Upper lobe of left lung (tissue), 6 donors: ENCODE measurements at regions not wholly inside any gene's neighbourhood (a gene's known extent, or its start where the extent isn't known, plus 50 kb on each side); places are given as distances from the start of the nearest gene placed in this dataset.

Experiments used
- ATAC-seq, 2 donors: fragments of 200-7000 bp; cut with Tn5 transposase; one replicate each; pipeline ENCODE4 v1.9.1; 2022; ENCODE audit warnings: mild to moderate bottlenecking in 2 of 2, moderate library complexity in 2 of 2; ENCODE audit not compliant: low FRiP score in 2 of 2
- DNase-seq, 2 donors: peaks; one replicate each; pipeline ENCODE4 v3.0.0-alpha.2; 2019 to 2020
- H3K27ac ChIP-seq, 4 donors: fragments of 200-600 bp; sonication (generic); one replicate each; pipeline ENCODE4 v1.5.1; 2016 to 2019
- H3K27me3 ChIP-seq, 4 donors: fragments of 200-600 bp; sonication (generic); one replicate each; pipeline ENCODE4 v1.5.1; 2017 to 2019
- H3K36me3 ChIP-seq, 4 donors: fragments of 200-600 bp; sonication (generic); one replicate each; pipeline ENCODE4 v1.5.1; 2016 to 2019
- H3K4me1 ChIP-seq, 4 donors: fragments of 200-600 bp; sonication (generic); one replicate each; pipeline ENCODE4 v1.5.1; 2018 to 2019
- H3K4me3 ChIP-seq, 4 donors: fragments of 200-600 bp; sonication (generic); one replicate each; pipeline ENCODE4 v1.5.1; 2017 to 2019; ENCODE audit warnings: mild to moderate bottlenecking in 2 of 4, moderate library complexity in 1 of 4
- H3K9me3 ChIP-seq, 4 donors: fragments of 200-600 bp; sonication (generic); one replicate each; pipeline ENCODE4 v1.5.1; 2018 to 2019
- CTCF ChIP-seq, 6 experiments: fragments of 450-650 bp in 4 of 6; fragments of 200-600 bp in 2 of 6; sonication (generic) in 2 of 6; IDR thresholded peaks; one replicate each; pipeline ENCODE4 v1.5.1; 2016 to 2019; ENCODE audit warnings: antibody characterized with exemption in 6 of 6
- EP300 ChIP-seq, 4 donors: sonication (generic); formaldehyde crosslinking; IDR thresholded peaks; one replicate each; pipeline ENCODE4 v1.5.1; 2017; ENCODE audit warnings: antibody characterized with exemption in 4 of 4, control low read depth in 2 of 4
- POLR2A ChIP-seq, 4 donors: fragments of 450-650 bp; IDR thresholded peaks; one replicate each; pipeline ENCODE4 v1.5.1; 2016 to 2017; ENCODE audit warnings: antibody characterized with exemption in 4 of 4, mild to moderate bottlenecking in 2 of 4
- POLR2AphosphoS5 ChIP-seq, 2 donors: sonication (generic); formaldehyde crosslinking; IDR thresholded peaks; one replicate each; pipeline ENCODE4 v1.5.1; 2017; ENCODE audit warnings: antibody characterized with exemption in 2 of 2
- WGBS, 2 donors: methylation state at CpG; one replicate each; pipeline ENCODE4 v1.1.5; 2017 to 2018; 5-methylcytosine and 5-hydroxymethylcytosine counted together
- donor health status: DM: no; HTN: no; CAD: no; lungs with moderate emphysema.
- donor health status: DM: no; HTN: yes; CAD: no; lungs with severe emphysema.

GRCh38 chr12:43169115-43169681, 382.8 kb downstream of the ADAMTS20 start:
- no peaks in the 10 kb centered on the region for H3K9me3 ChIP-seq
- H3K4me3 ChIP-seq: no peak overlapping the region
- DNase-seq: no peak
- no peaks in the 10 kb centered on the region for H3K27me3 ChIP-seq
- no peak for TF ChIP-seq POLR2AphosphoS5 (IDR thresholded peaks at IDR 0.05)
- TF ChIP-seq POLR2A (IDR thresholded peaks at IDR 0.05): no peak
- no peak for TF ChIP-seq EP300 (IDR thresholded peaks at IDR 0.05)
- TF ChIP-seq CTCF (IDR thresholded peaks at IDR 0.05): no peak
- ATAC-seq: no peak
- H3K27ac ChIP-seq: no peak overlapping the region
- H3K4me1 ChIP-seq: no peaks in the 10 kb centered on the region
- 32 to 54% methylated on average over 3 of the region's 3 CpGs for WGBS, 2 donors
- H3K36me3 ChIP-seq: no peaks in the 10 kb centered on the region

GRCh38 chr12:43167691-43168090, 384.3 kb downstream of the ADAMTS20 start:
- H3K27ac ChIP-seq: no peak overlapping the region
- H3K36me3 ChIP-seq: no peaks in the 10 kb centered on the region
- H3K4me3 ChIP-seq: no peak overlapping the region
- DNase-seq (no peak), ATAC-seq (no peak)
- no peaks in the 10 kb centered on the region for H3K4me1 ChIP-seq
- no peak for TF ChIP-seq POLR2AphosphoS5 (IDR thresholded peaks at IDR 0.05)
- no peak for TF ChIP-seq POLR2A (IDR thresholded peaks at IDR 0.05)
- TF ChIP-seq EP300 (IDR thresholded peaks at IDR 0.05): no peak
- TF ChIP-seq CTCF (IDR thresholded peaks at IDR 0.05): no peak
- WGBS, 2 donors: 57 to 62% methylated on average over 3 of the region's 3 CpGs
- H3K27me3 ChIP-seq: no peaks in the 10 kb centered on the region
- H3K9me3 ChIP-seq: no peaks in the 10 kb centered on the region

GRCh38 chr12:43165351-43165750, 386.7 kb downstream of the ADAMTS20 start:
- TF ChIP-seq EP300 (IDR thresholded peaks at IDR 0.05) (no peak), POLR2A (IDR thresholded peaks at IDR 0.05) (no peak), CTCF (IDR thresholded peaks at IDR 0.05) (no peak), POLR2AphosphoS5 (IDR thresholded peaks at IDR 0.05) (no peak)
- ATAC-seq (no peak), DNase-seq (no peak)
- 83 to 88% methylated on average over 2 of the region's 2 CpGs for WGBS, 2 donors
- Histone ChIP-seq H3K27ac (no peak overlapping the region), H3K4me1 (no peaks in the 10 kb centered on the region), H3K27me3 (no peaks in the 10 kb centered on the region), H3K36me3 (no peaks in the 10 kb centered on the region), H3K4me3 (no peak overlapping the region), H3K9me3 (no peaks in the 10 kb centered on the region)

- H3K27me3 ChIP-seq: no peaks in the 10 kb centered on the region
- no peak overlapping the region for H3K27ac ChIP-seq
- 87 to 89% methylated on average over 3 of the region's 3 CpGs for WGBS, 2 donors
- no peak for ATAC-seq
- H3K9me3 ChIP-seq: no peaks in the 10 kb centered on the region
- no peak for TF ChIP-seq CTCF (IDR thresholded peaks at IDR 0.05)
- TF ChIP-seq EP300 (IDR thresholded peaks at IDR 0.05): no peak
- TF ChIP-seq POLR2A (IDR thresholded peaks at IDR 0.05): no peak
- TF ChIP-seq POLR2AphosphoS5 (IDR thresholded peaks at IDR 0.05): no peak
- H3K36me3 ChIP-seq: no peaks in the 10 kb centered on the region
- DNase-seq: no peak
- H3K4me1 ChIP-seq: no peaks in the 10 kb centered on the region
- H3K4me3 ChIP-seq: no peak overlapping the region
These were observed 389.9 kb downstream of the ADAMTS20 start for GRCh38 chr12:43162138-43162537.

- H3K27me3 ChIP-seq: no peaks in the 10 kb centered on the region
- ATAC-seq (no peak), DNase-seq (no peak)
- no peak overlapping the region for H3K27ac ChIP-seq
- no peaks in the 10 kb centered on the region for H3K36me3 ChIP-seq
- 79 to 81% methylated on average over 2 of the region's 2 CpGs for WGBS, 2 donors
- H3K9me3 ChIP-seq: no peaks in the 10 kb centered on the region
- no peaks in the 10 kb centered on the region for H3K4me1 ChIP-seq
- TF ChIP-seq POLR2A (IDR thresholded peaks at IDR 0.05) (no peak), CTCF (IDR thresholded peaks at IDR 0.05) (no peak), EP300 (IDR thresholded peaks at IDR 0.05) (no peak), POLR2AphosphoS5 (IDR thresholded peaks at IDR 0.05) (no peak)
- H3K4me3 ChIP-seq: no peak overlapping the region
These were observed 392.5 kb downstream of the ADAMTS20 start for GRCh38 chr12:43159506-43159905.
